Neural cell (in vitro differentiated cells): ENCODE measurements at regions not wholly inside any gene's neighbourhood (a gene's known extent, or its start where the extent isn't known, plus 50 kb on each side); places are given as distances from the start of the nearest gene placed in this dataset.
"Not testable (repeated sequence)": the region's sequence is repeated elsewhere in the genome, so short reads cannot be mapped to it uniquely, and the experiment has no call there.

Experiments used
- H2AFZ ChIP-seq: fragments of 200-600, 300-800 bp; sonication (generic), shearing (Covaris generic); 2 replicates; pipeline ENCODE4 v1.6.0; 2014; ENCODE audit warnings: low read depth, mild to moderate bottlenecking, antibody characterized with exemption, low read length, moderate library complexity
- H3F3A ChIP-seq: fragments of 200-600 bp; shearing (Covaris generic); 2 replicates; pipeline ENCODE4 v1.6.1; 2016; ENCODE audit warnings: mild to moderate bottlenecking, moderate library complexity, mixed read lengths, antibody characterized with exemption, low read length; ENCODE audit not compliant: insufficient read depth, poor library complexity, severe bottlenecking
- H3K27ac ChIP-seq: fragments of 200-600, 300-800 bp; sonication (generic), shearing (Covaris generic); 2 replicates; pipeline ENCODE4 v1.5.1; 2014; ENCODE audit warnings: mild to moderate bottlenecking, low read length, moderate library complexity
- H3K27me3 ChIP-seq: fragments of 300-800, 200-600 bp; sonication (generic), shearing (Covaris generic); 2 replicates; pipeline ENCODE4 v1.6.0; 2014; ENCODE audit warnings: mild to moderate bottlenecking, low read depth, low read length, moderate library complexity; ENCODE audit not compliant: insufficient read depth
- H3K36me3 ChIP-seq: fragments of 300-800, 200-600 bp; sonication (generic), shearing (Covaris generic); 2 replicates; pipeline ENCODE4 v1.5.1; 2014; ENCODE audit warnings: mild to moderate bottlenecking, antibody characterized with exemption, low read length, moderate library complexity; ENCODE audit not compliant: insufficient read depth
- H3K4me2 ChIP-seq: fragments of 300-800, 200-600 bp; sonication (generic), shearing (Covaris generic); 2 replicates; pipeline ENCODE4 v1.6.0; 2014; ENCODE audit warnings: mild to moderate bottlenecking, low read length
- H3K4me3 ChIP-seq: fragments of 300-800, 200-600 bp; sonication (generic), shearing (Covaris generic); 2 replicates; pipeline ENCODE4 v1.5.1; 2014; ENCODE audit warnings: mild to moderate bottlenecking, low read length, moderate library complexity
- H3K79me2 ChIP-seq: fragments of 200-600 bp; shearing (Covaris generic); replicated peaks from 2 replicates; pipeline ENCODE4 v1.6.0; 2014; ENCODE audit warnings: mild to moderate bottlenecking, low read length, moderate library complexity; ENCODE audit not compliant: insufficient read depth
- H3K9ac ChIP-seq: fragments of 300-800, 200-600 bp; sonication (generic), shearing (Covaris generic); 2 replicates; pipeline ENCODE4 v1.6.1; 2016; ENCODE audit warnings: mild to moderate bottlenecking, low read length, mixed read lengths
- H3K9me2 ChIP-seq: fragments of 200-600 bp; shearing (Covaris generic); 2 replicates; pipeline ENCODE4 v1.6.1; 2016; ENCODE audit warnings: mild to moderate bottlenecking, low read length, mixed read lengths; ENCODE audit not compliant: insufficient read depth
- H3K9me3 ChIP-seq: fragments of 200-600, 300-800 bp; sonication (generic), shearing (Covaris generic); 2 replicates; pipeline ENCODE4 v1.6.1; 2016; ENCODE audit warnings: mild to moderate bottlenecking, mixed run types, low read length, moderate library complexity, mixed read lengths
- H4K20me1 ChIP-seq: fragments of 200-600 bp; shearing (Covaris generic); 2 replicates; pipeline ENCODE4 v1.6.1; 2016; ENCODE audit warnings: mild to moderate bottlenecking, mixed run types; ENCODE audit not compliant: insufficient read depth
- EP300 ChIP-seq: fragments of 450-650 bp; conservative IDR thresholded peaks from 2 replicates; pipeline ENCODE4 v1.6.1; 2014; ENCODE audit warnings: antibody characterized with exemption, mild to moderate bottlenecking, moderate library complexity; ENCODE audit not compliant: poor library complexity, severe bottlenecking
- EZH2 ChIP-seq: fragments of 200-600, 300-800 bp; shearing (Covaris generic), sonication (generic); IDR thresholded peaks from 2 replicates; pipeline ENCODE4 v1.6.1; 2014; ENCODE audit warnings: antibody characterized with exemption, low read length, borderline replicate concordance, mild to moderate bottlenecking; ENCODE audit not compliant: insufficient read depth, poor library complexity, severe bottlenecking
- MXI1 ChIP-seq: fragments of 450-650 bp; conservative IDR thresholded peaks from 2 replicates; pipeline ENCODE4 v1.6.1; 2014; ENCODE audit warnings: antibody characterized with exemption, mild to moderate bottlenecking; ENCODE audit not compliant: poor library complexity, severe bottlenecking
- POLR2AphosphoS5 ChIP-seq: IDR thresholded peaks from 2 replicates; pipeline ENCODE4 v1.6.1; 2012
- RAD21 ChIP-seq: fragments of 450-650 bp; conservative IDR thresholded peaks from 2 replicates; pipeline ENCODE4 v1.6.1; 2014; ENCODE audit warnings: antibody characterized with exemption, mild to moderate bottlenecking, moderate library complexity
- SMC3 ChIP-seq: fragments of 450-650 bp; conservative IDR thresholded peaks from 2 replicates; pipeline ENCODE4 v1.6.1; 2014; ENCODE audit warnings: antibody characterized with exemption, mild to moderate bottlenecking, moderate library complexity; ENCODE audit not compliant: poor library complexity
- TAF1 ChIP-seq: IDR thresholded peaks from 2 replicates; pipeline ENCODE4 v1.6.1; 2012; ENCODE audit warnings: low read depth
- TF ChIP-seq, protein P1 (sequence below): fragments of 450-650 bp; IDR thresholded peaks from 2 replicates; pipeline ENCODE4 v1.5.1; 2014; ENCODE audit warnings: antibody characterized with exemption, mild to moderate bottlenecking, moderate library complexity; ENCODE audit not compliant: poor library complexity, severe bottlenecking
- TF ChIP-seq, protein P2 (sequence below): IDR thresholded peaks from 2 replicates; pipeline ENCODE4 v1.6.1; 2012; ENCODE audit warnings: borderline replicate concordance

DNA sequence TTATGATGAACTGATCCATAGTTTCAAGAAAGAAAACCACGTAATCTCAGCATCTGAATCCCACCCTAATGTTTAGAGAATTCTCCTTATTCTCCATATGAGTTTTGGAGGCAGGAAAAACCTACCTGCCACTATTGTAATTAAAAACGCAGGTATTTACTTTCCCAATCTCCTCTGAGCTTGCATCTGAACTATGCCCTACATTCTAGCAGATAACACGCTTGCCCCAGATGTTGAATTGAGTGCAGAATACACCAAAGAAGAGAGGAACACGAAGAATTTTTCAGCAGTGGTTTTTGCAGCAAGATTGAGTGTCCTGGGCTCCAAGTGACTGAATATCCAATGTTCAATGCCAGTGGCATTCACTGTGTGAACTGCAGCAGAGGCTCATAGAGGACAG is 182.4 kb downstream of the COX18 start:
- Histone ChIP-seq H3K9ac (no peak overlapping the region), H3F3A (no peaks in the 10 kb centered on the region), H3K27ac (no peak overlapping the region), H2AFZ (no peak overlapping the region), H3K9me2 (no peaks in the 10 kb centered on the region), H3K4me3 (no peak overlapping the region), H3K27me3 (no peaks in the 10 kb centered on the region), H3K36me3 (no peaks in the 10 kb centered on the region), H4K20me1 (no peaks in the 10 kb centered on the region), H3K4me2 (no peak overlapping the region), H3K79me2 (no peaks in the 10 kb centered on the region), H3K9me3 (no peaks in the 10 kb centered on the region)
- no peak for TF ChIP-seq EP300
- TF ChIP-seq, protein P1, sequence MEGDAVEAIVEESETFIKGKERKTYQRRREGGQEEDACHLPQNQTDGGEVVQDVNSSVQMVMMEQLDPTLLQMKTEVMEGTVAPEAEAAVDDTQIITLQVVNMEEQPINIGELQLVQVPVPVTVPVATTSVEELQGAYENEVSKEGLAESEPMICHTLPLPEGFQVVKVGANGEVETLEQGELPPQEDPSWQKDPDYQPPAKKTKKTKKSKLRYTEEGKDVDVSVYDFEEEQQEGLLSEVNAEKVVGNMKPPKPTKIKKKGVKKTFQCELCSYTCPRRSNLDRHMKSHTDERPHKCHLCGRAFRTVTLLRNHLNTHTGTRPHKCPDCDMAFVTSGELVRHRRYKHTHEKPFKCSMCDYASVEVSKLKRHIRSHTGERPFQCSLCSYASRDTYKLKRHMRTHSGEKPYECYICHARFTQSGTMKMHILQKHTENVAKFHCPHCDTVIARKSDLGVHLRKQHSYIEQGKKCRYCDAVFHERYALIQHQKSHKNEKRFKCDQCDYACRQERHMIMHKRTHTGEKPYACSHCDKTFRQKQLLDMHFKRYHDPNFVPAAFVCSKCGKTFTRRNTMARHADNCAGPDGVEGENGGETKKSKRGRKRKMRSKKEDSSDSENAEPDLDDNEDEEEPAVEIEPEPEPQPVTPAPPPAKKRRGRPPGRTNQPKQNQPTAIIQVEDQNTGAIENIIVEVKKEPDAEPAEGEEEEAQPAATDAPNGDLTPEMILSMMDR, result no peak
- TF ChIP-seq RAD21, result no peak

DNA sequence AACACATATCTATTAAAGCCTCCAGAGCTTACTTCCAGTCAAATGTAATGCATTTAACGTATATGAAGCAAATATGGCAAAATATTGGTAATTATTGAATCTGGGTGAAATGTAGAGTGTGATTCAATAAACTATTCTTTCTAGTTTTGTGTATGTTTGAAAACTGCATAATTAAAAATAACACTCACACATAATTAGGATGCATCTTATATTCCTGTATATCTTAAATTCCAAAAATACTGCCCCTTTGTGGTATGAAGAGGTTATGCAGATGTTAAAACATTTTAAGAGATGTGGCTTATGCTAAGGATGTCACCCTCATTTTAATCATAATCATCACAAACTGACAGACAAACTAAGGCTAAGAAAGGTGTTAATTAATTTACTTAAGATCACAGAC is 182.9 kb downstream of the COX18 start:
- H2AFZ ChIP-seq, result no peak overlapping the region
- no peaks in the 10 kb centered on the region for H3K79me2 ChIP-seq
- H4K20me1 ChIP-seq, result no peaks in the 10 kb centered on the region
- H3K9ac ChIP-seq, result no peak overlapping the region
- no peak overlapping the region for H3K4me2 ChIP-seq
- H3K36me3 ChIP-seq, result no peaks in the 10 kb centered on the region
- no peaks in the 10 kb centered on the region for H3K27me3 ChIP-seq
- H3F3A ChIP-seq, result no peaks in the 10 kb centered on the region
- H3K27ac ChIP-seq, result no peak overlapping the region
- H3K9me2 ChIP-seq, result no peaks in the 10 kb centered on the region
- TF ChIP-seq, protein P1, result peak; percentile 23
- TF ChIP-seq POLR2AphosphoS5, result no peak
- H3K4me3 ChIP-seq, result no peak overlapping the region
- H3K9me3 ChIP-seq, result no peaks in the 10 kb centered on the region

DNA sequence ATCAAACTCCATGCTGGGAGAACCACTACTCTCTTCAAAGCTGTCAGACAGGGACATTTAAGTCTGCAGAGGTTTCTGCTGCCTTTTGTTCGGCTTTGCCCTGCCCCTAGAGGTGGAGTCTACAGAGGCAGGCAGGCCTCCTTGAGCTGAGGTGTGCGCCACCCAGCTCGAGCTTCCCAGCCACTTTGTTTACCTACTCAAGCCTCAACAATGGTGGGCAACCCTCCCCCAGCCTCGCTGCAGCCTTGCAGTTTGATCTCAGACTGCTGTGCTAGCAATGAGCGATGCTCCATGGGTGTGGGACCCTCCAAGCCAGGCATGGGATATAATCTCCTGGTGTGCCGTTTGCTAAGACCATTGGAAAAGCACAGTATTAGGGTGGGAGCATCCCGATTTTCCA is 185.3 kb downstream of the COX18 start:
- H3K4me2 ChIP-seq, H3K4me3 ChIP-seq, H3K9me3 ChIP-seq, H3K27me3 ChIP-seq, H4K20me1 ChIP-seq, H3K9ac ChIP-seq, H3K27ac ChIP-seq, H3F3A ChIP-seq, H3K36me3 ChIP-seq, H2AFZ ChIP-seq, H3K9me2 ChIP-seq, H3K79me2 ChIP-seq: not testable (repeated sequence)

DNA sequence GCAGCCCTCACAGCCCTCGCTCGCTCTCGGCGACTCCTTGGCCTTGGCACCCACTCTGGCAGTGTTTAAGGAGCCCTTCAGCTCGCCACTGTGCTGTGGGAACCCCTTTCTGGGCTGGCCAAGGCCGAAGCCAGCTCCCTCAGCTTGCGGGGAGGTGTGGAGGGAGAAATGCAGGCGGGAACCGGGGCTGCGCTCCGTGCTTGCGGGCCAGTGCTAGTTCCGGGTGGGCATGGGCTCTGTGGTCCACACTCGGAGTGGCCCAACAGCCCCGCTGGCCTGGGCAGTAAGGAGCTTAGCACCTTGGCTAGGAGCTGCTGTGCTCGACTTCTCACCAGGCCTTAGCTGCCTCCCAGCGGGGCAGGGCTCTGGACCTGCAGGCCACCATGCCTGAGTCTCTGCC is 192.6 kb downstream of the COX18 start:
- Histone ChIP-seq H3K36me3 (no peaks in the 10 kb centered on the region), H3K4me2 (no peak overlapping the region), H4K20me1 (no peaks in the 10 kb centered on the region), H3K27me3 (no peaks in the 10 kb centered on the region), H3F3A (no peaks in the 10 kb centered on the region), H3K9ac (no peak overlapping the region), H2AFZ (no peak overlapping the region), H3K27ac (no peak overlapping the region), H3K9me2 (no peaks in the 10 kb centered on the region), H3K79me2 (no peaks in the 10 kb centered on the region), H3K9me3 (no peaks in the 10 kb centered on the region), H3K4me3 (no peak overlapping the region)
- no peak for TF ChIP-seq EZH2
- TF ChIP-seq RAD21, result no peak
- TF ChIP-seq POLR2AphosphoS5, result no peak
- no peak for TF ChIP-seq SMC3
- no peak for TF ChIP-seq EP300
- TF ChIP-seq MXI1, result no peak
- TF ChIP-seq, protein P2, sequence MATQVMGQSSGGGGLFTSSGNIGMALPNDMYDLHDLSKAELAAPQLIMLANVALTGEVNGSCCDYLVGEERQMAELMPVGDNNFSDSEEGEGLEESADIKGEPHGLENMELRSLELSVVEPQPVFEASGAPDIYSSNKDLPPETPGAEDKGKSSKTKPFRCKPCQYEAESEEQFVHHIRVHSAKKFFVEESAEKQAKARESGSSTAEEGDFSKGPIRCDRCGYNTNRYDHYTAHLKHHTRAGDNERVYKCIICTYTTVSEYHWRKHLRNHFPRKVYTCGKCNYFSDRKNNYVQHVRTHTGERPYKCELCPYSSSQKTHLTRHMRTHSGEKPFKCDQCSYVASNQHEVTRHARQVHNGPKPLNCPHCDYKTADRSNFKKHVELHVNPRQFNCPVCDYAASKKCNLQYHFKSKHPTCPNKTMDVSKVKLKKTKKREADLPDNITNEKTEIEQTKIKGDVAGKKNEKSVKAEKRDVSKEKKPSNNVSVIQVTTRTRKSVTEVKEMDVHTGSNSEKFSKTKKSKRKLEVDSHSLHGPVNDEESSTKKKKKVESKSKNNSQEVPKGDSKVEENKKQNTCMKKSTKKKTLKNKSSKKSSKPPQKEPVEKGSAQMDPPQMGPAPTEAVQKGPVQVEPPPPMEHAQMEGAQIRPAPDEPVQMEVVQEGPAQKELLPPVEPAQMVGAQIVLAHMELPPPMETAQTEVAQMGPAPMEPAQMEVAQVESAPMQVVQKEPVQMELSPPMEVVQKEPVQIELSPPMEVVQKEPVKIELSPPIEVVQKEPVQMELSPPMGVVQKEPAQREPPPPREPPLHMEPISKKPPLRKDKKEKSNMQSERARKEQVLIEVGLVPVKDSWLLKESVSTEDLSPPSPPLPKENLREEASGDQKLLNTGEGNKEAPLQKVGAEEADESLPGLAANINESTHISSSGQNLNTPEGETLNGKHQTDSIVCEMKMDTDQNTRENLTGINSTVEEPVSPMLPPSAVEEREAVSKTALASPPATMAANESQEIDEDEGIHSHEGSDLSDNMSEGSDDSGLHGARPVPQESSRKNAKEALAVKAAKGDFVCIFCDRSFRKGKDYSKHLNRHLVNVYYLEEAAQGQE, result no peak
- TF ChIP-seq, protein P1, result no peak
- TF ChIP-seq TAF1, result no peak
